Stomach (tissue), 8 donors: ENCODE measurements at regions not wholly inside any gene's neighbourhood (a gene's known extent, or its start where the extent isn't known, plus 50 kb on each side); places are given as distances from the start of the nearest gene placed in this dataset.

ENCODE experiments used
- DNase-seq, 2 donors: peaks; one replicate each; pipeline versions ENCODE4 v3.0.0 to v3.0.0-alpha.2; 2013 to 2019
- H3K27ac ChIP-seq, 5 donors: fragments of 200-600 bp in 4 of 5; sonication (generic) in 4 of 5; one replicate each; pipeline ENCODE4 v1.5.1; 2013 to 2019; ENCODE audit warnings: mild to moderate bottlenecking in 1 of 5, moderate library complexity in 1 of 5
- H3K27me3 ChIP-seq, 3 donors: fragments of 200-600 bp; sonication (generic); one replicate each; pipeline ENCODE4 v1.5.1; 2017 to 2019; ENCODE audit warnings: mixed run types in 1 of 3
- H3K36me3 ChIP-seq, 4 donors: fragments of 200-600 bp; sonication (generic); 1 replicate in 3 of 4; 2 replicates in 1 of 4; pipeline ENCODE4 v1.5.1; 2016 to 2019
- H3K4me1 ChIP-seq, 4 donors: fragments of 200-600 bp; sonication (generic); one replicate each; pipeline ENCODE4 v1.5.1; 2016 to 2019
- H3K4me3 ChIP-seq, 4 donors: fragments of 200-600 bp; sonication (generic) in 3 of 4; one replicate each; pipeline ENCODE4 v1.5.1; 2016 to 2019; ENCODE audit warnings: mild to moderate bottlenecking in 1 of 4
- H3K9me3 ChIP-seq, 4 donors: fragments of 200-600 bp; sonication (generic); one replicate each; pipeline ENCODE4 v1.5.1; 2016 to 2019
- EP300 ChIP-seq: sonication (generic); formaldehyde crosslinking; IDR thresholded peaks from one replicate; pipeline ENCODE4 v1.6.1; 2017; ENCODE audit warnings: antibody characterized with exemption
- POLR2A ChIP-seq, 4 donors: fragments of 450-650 bp; IDR thresholded peaks; one replicate each; pipeline ENCODE4 v1.6.1; 2016; ENCODE audit warnings: antibody characterized with exemption in 4 of 4, control low read depth in 2 of 4, mild to moderate bottlenecking in 1 of 4, moderate library complexity in 1 of 4
- POLR2AphosphoS5 ChIP-seq, 3 donors: sonication (generic); formaldehyde crosslinking; IDR thresholded peaks; one replicate each; pipeline ENCODE4 v1.6.1; 2016; ENCODE audit warnings: antibody characterized with exemption in 3 of 3
- WGBS, 5 donors: extraction: QIAGEN DNeasy Blood & Tissue Kit in 3 of 5; methylation state at CpG; one replicate each; pipeline versions ENCODE4 v1.1.5 to v1.1.7; 2013 to 2018; 5-methylcytosine and 5-hydroxymethylcytosine counted together
- intact Hi-C: fragments of 100-400 bp; cut with DNase I; formaldehyde crosslinking; loops from one replicate; pipeline ENCODE4 v1.15.1; 2023; ENCODE audit warnings: low total_unique reads
- donor health status: healthy with polysubstance abuse.
- donor health status: Bipolar disorder and iron deficiency.
- donor health status: healthy.

- peaks cover 0 to 27% (median 18%) of the 10 kb centered on the region in 4 donors for H3K4me1 ChIP-seq
- no peak for DNase-seq
- H3K9me3 ChIP-seq = no peaks in the 10 kb centered on the region
- TF ChIP-seq POLR2A (IDR thresholded peaks at IDR 0.05) (no peak), POLR2AphosphoS5 (IDR thresholded peaks at IDR 0.05) (no peak), EP300 (no peak)
- WGBS, 5 donors = 23 to 48% (median 40%) methylated on average over 2 of the region's 2 CpGs
- H3K36me3 ChIP-seq = no peaks in the 10 kb centered on the region
- H3K27me3 ChIP-seq = no peaks in the 10 kb centered on the region
- no peak overlapping the region for H3K4me3 ChIP-seq
- intact Hi-C loops = no loop called here
- peak overlapping the region in 1 of 5 donors; percentile 16 for H3K27ac ChIP-seq
Observed at GRCh38 chr5:54360925-54361662, 50.7 kb upstream of the ARL15 start.
